ENCODE measurements at regions not wholly inside any gene's neighbourhood (a gene's known extent, or its start where the extent isn't known, plus 50 kb on each side); places are given as distances from the start of the nearest gene placed in this dataset.

DNA sequence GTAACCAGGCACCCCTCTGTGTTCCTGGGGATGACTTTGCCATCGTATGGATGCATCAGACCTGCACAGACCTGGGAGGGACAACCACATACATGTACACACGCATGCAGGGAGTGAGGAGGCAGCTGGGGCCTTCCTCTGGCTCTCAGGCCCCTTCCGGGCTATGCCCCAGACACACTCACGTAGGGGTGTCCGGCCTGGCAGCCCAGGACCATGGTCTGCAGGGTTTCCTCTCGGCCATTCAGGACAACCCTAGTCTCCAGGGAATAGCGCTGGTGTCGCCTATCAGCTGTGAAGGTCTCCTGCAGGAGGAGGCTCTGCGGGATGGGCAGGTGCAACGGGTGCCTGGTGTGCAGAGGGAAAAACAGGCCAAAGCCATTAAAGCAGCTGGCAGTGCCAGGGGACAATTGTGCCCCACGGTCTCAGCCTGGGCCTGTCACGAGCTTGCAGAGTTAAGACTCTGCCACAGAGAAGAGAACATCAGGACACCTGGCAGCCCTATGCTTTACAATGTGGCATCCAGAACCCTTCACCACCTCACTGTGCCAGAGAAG lies 101.4 kb downstream of the RMI2 start:
- H3K9ac ChIP-seq (ENCODE audit: insufficient read depth, low read depth, low read length) = no peak overlapping the region
- H3K79me2 ChIP-seq (ENCODE audit: insufficient read depth, low read length) = no peaks in the 10 kb centered on the region
- peaks cover 9 to 57% of the 10 kb centered on the region in 2 experiments for H3K27me3 ChIP-seq (ENCODE audit: control insufficient read depth in 1 of 2, insufficient read depth in 2 of 2, low read length in 2 of 2)
- 37% methylated on average over 9 of the region's 12 CpGs for WGBS (ENCODE audit: low lambda C conversion rate)
- TF ChIP-seq NRL (CRISPR knock-in tag; IDR thresholded peaks at IDR 0.05; ENCODE audit: borderline replicate concordance) (0 out of 2 replicates have a peak, but pooled peaks have one; percentile 38), HNRNPL (IDR thresholded peaks at IDR 0.05; ENCODE audit: low read depth, low read length) (0 out of 2 replicates have a peak, but pooled peaks have one; percentile 55), ARHGAP35 (CRISPR knock-in tag; IDR thresholded peaks at IDR 0.05; ENCODE audit: borderline replicate concordance) (no peak), RORA (CRISPR knock-in tag; IDR thresholded peaks at IDR 0.05) (no peak)
- no peak overlapping the region for H3K4me3 ChIP-seq (replicated peaks in 1 of 3; ENCODE audit: insufficient read depth in 1 of 3, low read depth in 2 of 3, low read length in 3 of 3)
- peaks cover 1% of the 10 kb centered on the region; the same call in 1 of the 2 replicates for H3K9me3 ChIP-seq (ENCODE audit: low read length)
- no peak for FAIRE-seq
- ChIA-PET CTCF (ENCODE audit: low intra/inter-chr PET ratio, low total read pairs) (no interaction called here), POLR2A (no interaction called here)
- intact Hi-C loops (cut with micrococcal nuclease; ENCODE audit: unreplicated experiment) (no loop called here), in situ Hi-C loops (cut with HindIII; ENCODE audit: extremely low pct_ligation_motif_present, low pct_unique_long_range_greater_than_20kb) (no loop called here)
- peak; percentile 12; the same call in 2 of the 3 replicates for ATAC-seq
- H4K20me1 ChIP-seq (ENCODE audit: insufficient read depth, low read length) = no peaks in the 10 kb centered on the region
- no peak overlapping the region for H3K27ac ChIP-seq (ENCODE audit: extremely low read length, insufficient read depth, low read length)
- H3K4me1 ChIP-seq (ENCODE audit: insufficient read depth, low read length) = no peaks in the 10 kb centered on the region
- no peak overlapping the region for H2AFZ ChIP-seq (ENCODE audit: low read length)
- H3K4me2 ChIP-seq (ENCODE audit: low read depth, low read length) = no peak overlapping the region
- H3K36me3 ChIP-seq (replicated peaks in 1 of 2; ENCODE audit: control insufficient read depth in 1 of 2, insufficient read depth in 2 of 2, low read length in 2 of 2) = no peaks in the 10 kb centered on the region
- no TSS peak for BruUV-seq (replicated peaks)
- no peak for DNase-seq (ENCODE audit: low spot score)

- Histone ChIP-seq H3K9ac (ENCODE audit: insufficient read depth, low read depth, low read length) (no peak overlapping the region), H4K20me1 (ENCODE audit: insufficient read depth, low read length) (no peaks in the 10 kb centered on the region), H3K4me1 (ENCODE audit: insufficient read depth, low read length) (no peaks in the 10 kb centered on the region), H3K79me2 (ENCODE audit: insufficient read depth, low read length) (no peaks in the 10 kb centered on the region), H3K9me3 (ENCODE audit: low read length) (no peaks in the 10 kb centered on the region), H3K27ac (ENCODE audit: extremely low read length, insufficient read depth, low read length) (no peak overlapping the region), H3K27me3 (ENCODE audit: control insufficient read depth in 1 of 2, insufficient read depth in 2 of 2, low read length in 2 of 2) (peaks cover 10 to 63% of the 10 kb centered on the region in 2 experiments), H3K36me3 (replicated peaks in 1 of 2; ENCODE audit: control insufficient read depth in 1 of 2, insufficient read depth in 2 of 2, low read length in 2 of 2) (no peaks in the 10 kb centered on the region), H2AFZ (ENCODE audit: low read length) (no peak overlapping the region), H3K4me2 (ENCODE audit: low read depth, low read length) (no peak overlapping the region), H3K4me3 (replicated peaks in 1 of 3; ENCODE audit: insufficient read depth in 1 of 3, low read depth in 2 of 3, low read length in 3 of 3) (no peak overlapping the region)
- BruUV-seq (replicated peaks) = no TSS peak
- DNase-seq (ENCODE audit: low spot score) (no peak), FAIRE-seq (no peak), ATAC-seq (no peak)
- intact Hi-C loops (cut with micrococcal nuclease; ENCODE audit: unreplicated experiment) (no loop called here), in situ Hi-C loops (cut with HindIII; ENCODE audit: extremely low pct_ligation_motif_present, low pct_unique_long_range_greater_than_20kb) (no loop called here)
- 38% methylated on average over 10 of the region's 10 CpGs for WGBS (ENCODE audit: low lambda C conversion rate)
- CTCF ChIA-PET (ENCODE audit: low intra/inter-chr PET ratio, low total read pairs) = no interaction called here
- POLR2A ChIA-PET = no interaction called here
- TF ChIP-seq HIVEP1 (CRISPR knock-in tag; IDR thresholded peaks at IDR 0.05) (no peak), SYNCRIP (IDR thresholded peaks at IDR 0.05; ENCODE audit: insufficient read depth, low read depth, low read length) (no peak), ZNF18 (CRISPR knock-in tag; IDR thresholded peaks at IDR 0.05; ENCODE audit: insufficient replicate concordance) (no peak), SALL2 (CRISPR knock-in tag; IDR thresholded peaks at IDR 0.05) (no peak), ZNF577 (CRISPR knock-in tag; IDR thresholded peaks at IDR 0.05; ENCODE audit: borderline replicate concordance, low read depth) (no peak), THRA (CRISPR knock-in tag; IDR thresholded peaks at IDR 0.05; ENCODE audit: borderline replicate concordance) (no peak)
- TF ChIP-seq, protein P1, sequence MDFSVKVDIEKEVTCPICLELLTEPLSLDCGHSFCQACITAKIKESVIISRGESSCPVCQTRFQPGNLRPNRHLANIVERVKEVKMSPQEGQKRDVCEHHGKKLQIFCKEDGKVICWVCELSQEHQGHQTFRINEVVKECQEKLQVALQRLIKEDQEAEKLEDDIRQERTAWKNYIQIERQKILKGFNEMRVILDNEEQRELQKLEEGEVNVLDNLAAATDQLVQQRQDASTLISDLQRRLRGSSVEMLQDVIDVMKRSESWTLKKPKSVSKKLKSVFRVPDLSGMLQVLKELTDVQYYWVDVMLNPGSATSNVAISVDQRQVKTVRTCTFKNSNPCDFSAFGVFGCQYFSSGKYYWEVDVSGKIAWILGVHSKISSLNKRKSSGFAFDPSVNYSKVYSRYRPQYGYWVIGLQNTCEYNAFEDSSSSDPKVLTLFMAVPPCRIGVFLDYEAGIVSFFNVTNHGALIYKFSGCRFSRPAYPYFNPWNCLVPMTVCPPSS (IDR thresholded peaks at IDR 0.05) = no peak
These were observed 102.0 kb downstream of the RMI2 start for GRCh38 chr16:11447272-11447671.

Data from HepG2 (cell line).